ENCODE measurements at regions not wholly inside any gene's neighbourhood (a gene's known extent, or its start where the extent isn't known, plus 50 kb on each side); places are given as distances from the start of the nearest gene placed in this dataset.

- no peak overlapping the region for H3K4me3 ChIP-seq (replicated peaks; ENCODE audit: low read depth, low read length)
- no peak for TF ChIP-seq CTCF (IDR thresholded peaks at IDR 0.05; ENCODE audit: low read depth, low read length, missing control alignments)
- no peak for DNase-seq (ENCODE audit: extremely low read depth, low read depth)
These were observed 198.7 kb downstream of the QDPR start for GRCh38 chr4:17313194-17313593.

- TF ChIP-seq CTCF (IDR thresholded peaks at IDR 0.05; ENCODE audit: low read depth, low read length, missing control alignments) = no peak
- DNase-seq (ENCODE audit: extremely low read depth, low read depth) = peak; percentile 30
These were observed 201.6 kb downstream of the QDPR start for GRCh38 chr4:17310269-17310652.

DNA sequence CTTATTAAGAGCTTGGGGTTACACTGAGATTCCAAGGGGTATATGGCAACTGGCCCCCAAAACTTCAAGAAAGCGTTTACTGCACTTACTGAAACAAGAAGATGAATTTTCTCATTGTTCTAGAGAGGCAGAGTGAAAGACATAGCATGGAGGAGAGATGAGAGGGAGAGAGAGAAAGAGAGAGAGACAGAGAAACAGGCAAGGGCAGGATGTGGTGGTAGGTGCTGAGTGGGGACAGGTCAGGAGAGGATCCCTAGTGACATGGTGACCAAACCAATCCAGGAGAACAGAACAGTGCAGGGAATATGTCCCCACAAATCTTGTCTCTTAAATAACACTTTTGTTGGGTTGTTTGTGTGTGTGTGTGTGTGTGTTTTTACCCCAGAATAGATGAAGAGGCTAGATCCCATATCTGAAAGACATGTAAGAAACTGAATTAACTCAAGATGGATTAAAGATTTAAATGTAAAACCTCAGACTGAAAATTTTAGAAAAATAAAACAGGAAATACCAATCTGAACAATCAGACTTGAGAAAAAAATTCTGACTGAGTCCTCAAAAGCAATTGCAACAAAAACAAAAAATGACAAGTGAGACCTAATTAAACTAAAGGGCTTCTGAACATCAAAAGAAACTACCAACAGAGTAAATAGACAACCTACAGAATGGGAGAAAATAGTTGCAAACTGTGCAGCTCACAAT, 202.2 kb downstream of the QDPR start:
- TF ChIP-seq CTCF (IDR thresholded peaks at IDR 0.05; ENCODE audit: low read depth, low read length, missing control alignments) = no peak
- no peak for DNase-seq (ENCODE audit: extremely low read depth, low read depth)

More at GRCh38 chr4:17310269-17310652, 201.6 kb downstream of the QDPR start:
- no peak overlapping the region for H3K4me3 ChIP-seq (replicated peaks; ENCODE audit: low read depth, low read length)

DNA sequence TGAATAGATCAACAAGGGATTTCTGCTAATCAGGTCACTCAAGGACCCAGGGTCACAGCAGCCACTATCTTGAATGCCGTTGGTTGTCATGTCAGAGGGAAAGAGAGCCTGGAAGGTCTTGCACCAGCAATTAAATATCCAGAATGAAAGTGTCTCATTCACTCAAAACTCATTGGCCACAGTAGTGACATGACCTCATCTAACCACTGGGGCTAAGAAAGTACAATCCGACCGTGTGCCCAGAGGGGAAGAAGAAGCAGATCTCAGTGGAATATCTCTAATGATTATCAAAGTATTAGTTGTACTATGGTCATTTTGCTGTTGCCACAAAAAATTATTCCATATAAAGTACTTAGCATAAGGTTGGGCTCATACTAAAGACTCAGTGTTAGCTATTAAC, 210.0 kb downstream of the QDPR start:
- H3K4me3 ChIP-seq (replicated peaks; ENCODE audit: low read depth, low read length) = no peak overlapping the region
- TF ChIP-seq CTCF (IDR thresholded peaks at IDR 0.05; ENCODE audit: low read depth, low read length, missing control alignments) = no peak
- DNase-seq (ENCODE audit: extremely low read depth, low read depth) = no peak

More for the DNA sequence above, 202.2 kb downstream of the QDPR start:
- no peak overlapping the region for H3K4me3 ChIP-seq (replicated peaks; ENCODE audit: low read depth, low read length)

- TF ChIP-seq CTCF (IDR thresholded peaks at IDR 0.05; ENCODE audit: low read depth, low read length, missing control alignments) = no peak
- no peak overlapping the region for H3K4me3 ChIP-seq (replicated peaks; ENCODE audit: low read depth, low read length)
- no peak for DNase-seq (ENCODE audit: extremely low read depth, low read depth)
These were observed 210.6 kb downstream of the QDPR start for GRCh38 chr4:17301266-17301665.

DNA sequence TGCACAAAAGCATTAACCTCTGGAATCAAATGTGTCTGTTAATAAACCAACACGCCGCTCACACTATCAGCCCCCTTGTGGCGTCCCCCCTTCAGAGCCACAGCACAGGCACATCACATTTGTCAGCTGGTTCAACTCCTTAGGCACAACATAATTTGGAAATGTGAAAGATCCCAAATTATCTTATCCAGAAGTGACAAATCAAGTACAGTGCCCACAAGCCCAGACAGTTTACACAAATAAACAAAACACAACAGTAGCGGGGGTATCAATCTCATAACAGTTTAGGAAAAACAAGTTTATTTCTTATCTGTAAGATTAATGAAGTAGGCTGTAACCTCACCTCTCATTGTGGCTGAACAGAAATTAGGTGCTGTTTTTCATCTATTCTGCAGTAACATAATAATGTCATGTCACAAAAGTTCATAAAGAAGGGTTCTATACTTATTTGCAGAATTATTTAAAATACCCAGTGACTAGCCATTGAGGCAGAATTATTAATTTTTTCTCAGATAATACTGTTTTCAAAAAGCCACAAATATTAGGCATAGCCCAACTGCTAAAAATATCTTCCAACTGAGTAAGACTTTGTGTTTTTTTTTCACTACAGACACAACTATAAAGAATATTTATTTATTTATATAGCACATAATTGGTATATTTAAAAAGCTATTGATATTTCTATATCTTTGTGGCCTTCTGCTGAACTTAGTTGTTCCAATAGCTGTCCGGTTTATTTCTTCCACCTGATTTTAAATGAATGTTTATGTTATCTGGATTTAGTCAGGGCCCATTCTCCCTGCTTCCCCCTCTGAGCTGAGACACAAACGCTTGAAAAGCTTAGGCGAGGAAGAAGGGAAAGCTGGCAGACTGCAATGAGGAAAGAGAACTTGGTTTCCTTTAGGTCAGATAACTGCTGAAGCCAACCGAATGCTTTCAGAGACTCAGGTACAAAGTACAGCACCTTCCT, 214.7 kb downstream of the QDPR start:
- no peak for TF ChIP-seq CTCF (IDR thresholded peaks at IDR 0.05; ENCODE audit: low read depth, low read length, missing control alignments)
- H3K4me3 ChIP-seq (replicated peaks; ENCODE audit: low read depth, low read length) = no peak overlapping the region
- DNase-seq (ENCODE audit: extremely low read depth, low read depth) = no peak

Data from HFF-Myc (cell line).